ENCODE measurements at regions not wholly inside any gene's neighbourhood (a gene's known extent, or its start where the extent isn't known, plus 50 kb on each side); places are given as distances from the start of the nearest gene placed in this dataset.

- no peak for DNase-seq (ENCODE audit: low read depth, low spot score)
These were observed 313.1 kb upstream of the DAB1 start for GRCh38 chr1:57736940-57737339.

GRCh38 chr1:57729181-57729580, 305.3 kb upstream of the DAB1 start:
- no peak for DNase-seq (ENCODE audit: low read depth, low spot score)

- no peak for DNase-seq (ENCODE audit: low read depth, low spot score)
These were observed 303.3 kb upstream of the DAB1 start for GRCh38 chr1:57727121-57727520.

- no peak for DNase-seq (ENCODE audit: low read depth, low spot score)
These were observed 301.5 kb upstream of the DAB1 start for GRCh38 chr1:57725318-57725717.

GRCh38 chr1:57724535-57724934, 300.7 kb upstream of the DAB1 start:
- no peak for DNase-seq (ENCODE audit: low read depth, low spot score)

- DNase-seq (ENCODE audit: low read depth, low spot score) = no peak
These were observed 298.6 kb upstream of the DAB1 start for GRCh38 chr1:57722285-57722978.

GRCh38 chr1:57721001-57721400, 297.1 kb upstream of the DAB1 start:
- no peak for DNase-seq (ENCODE audit: low read depth, low spot score)

- no peak for DNase-seq (ENCODE audit: low read depth, low spot score)
These were observed 295.4 kb upstream of the DAB1 start for GRCh38 chr1:57719274-57719673.

- no peak for DNase-seq (ENCODE audit: low read depth, low spot score)
These were observed 289.6 kb upstream of the DAB1 start for GRCh38 chr1:57713501-57713900.

GRCh38 chr1:57712846-57713245, 289.0 kb upstream of the DAB1 start:
- DNase-seq (ENCODE audit: low read depth, low spot score) = no peak

- DNase-seq (ENCODE audit: low read depth, low spot score) = no peak
These were observed 287.5 kb upstream of the DAB1 start for GRCh38 chr1:57711326-57711725.

GRCh38 chr1:57707631-57708030, 283.8 kb upstream of the DAB1 start:
- no peak for DNase-seq (ENCODE audit: low read depth, low spot score)

GRCh38 chr1:57704811-57705210, 281.0 kb upstream of the DAB1 start:
- no peak for DNase-seq (ENCODE audit: low read depth, low spot score)

- no peak for DNase-seq (ENCODE audit: low read depth, low spot score)
These were observed 280.4 kb upstream of the DAB1 start for GRCh38 chr1:57704231-57704630.

GRCh38 chr1:57696904-57697303, 273.0 kb upstream of the DAB1 start:
- no peak for DNase-seq (ENCODE audit: low read depth, low spot score)

- no peak for DNase-seq (ENCODE audit: low read depth, low spot score)
These were observed 272.2 kb upstream of the DAB1 start for GRCh38 chr1:57696043-57696442.

- no peak for DNase-seq (ENCODE audit: low read depth, low spot score)
These were observed 262.4 kb upstream of the DAB1 start for GRCh38 chr1:57686306-57686705.

- no peak for DNase-seq (ENCODE audit: low read depth, low spot score)
These were observed 259.4 kb upstream of the DAB1 start for GRCh38 chr1:57683037-57683942.

- no peak for DNase-seq (ENCODE audit: low read depth, low spot score)
These were observed 254.3 kb upstream of the DAB1 start for GRCh38 chr1:57678138-57678537.

GRCh38 chr1:57675776-57676175, 251.9 kb upstream of the DAB1 start:
- no peak for DNase-seq (ENCODE audit: low read depth, low spot score)

- DNase-seq (ENCODE audit: low read depth, low spot score) = no peak
These were observed 250.9 kb upstream of the DAB1 start for GRCh38 chr1:57674801-57675200.

- no peak for DNase-seq (ENCODE audit: low read depth, low spot score)
These were observed 248.7 kb upstream of the DAB1 start for GRCh38 chr1:57672346-57673140.
